ENCODE measurements at regions not wholly inside any gene's neighbourhood (a gene's known extent, or its start where the extent isn't known, plus 50 kb on each side); places are given as distances from the start of the nearest gene placed in this dataset.

- no peaks in the 10 kb centered on the region for H3K9me3 Mint-ChIP-seq (ENCODE audit: unreplicated experiment)
- no peak for DNase-seq (ENCODE audit: unreplicated experiment)
- H3K36me3 Mint-ChIP-seq (ENCODE audit: insufficient read depth, unreplicated experiment) = no peaks in the 10 kb centered on the region
- no TSS peak for BruUV-seq (replicated peaks)
- H3K27me3 Mint-ChIP-seq (ENCODE audit: insufficient read depth, unreplicated experiment) = no peaks in the 10 kb centered on the region
- CTCF ChIA-PET = no interaction called here
- H3K4me1 Mint-ChIP-seq (ENCODE audit: insufficient read depth, unreplicated experiment) = peaks cover 5% of the 10 kb centered on the region
- no peak overlapping the region for H3K4me3 Mint-ChIP-seq (ENCODE audit: unreplicated experiment)
- TF ChIP-seq CTCF (IDR thresholded peaks at IDR 0.05; ENCODE audit: unreplicated experiment) = no peak
- intact Hi-C loops (cut with micrococcal nuclease) = no loop called here
- POLR2A ChIA-PET = interaction anchor here (0.7 to 2.0 kb wide), 3 partner anchors 15 to 590 kb away, joined by 3 to 5 read pairs (median 4); no protein-coding TSS in a partner anchor
- H3K27ac Mint-ChIP-seq (ENCODE audit: low read depth, unreplicated experiment) = no peak overlapping the region
Measured at GRCh38 chr18:41226911-41227310, 728.1 kb upstream of the PIK3C3 start.

GRCh38 chr18:41226186-41226585 lies 728.8 kb upstream of the PIK3C3 start:
- no peak for TF ChIP-seq CTCF (IDR thresholded peaks at IDR 0.05; ENCODE audit: unreplicated experiment)
- H3K9me3 Mint-ChIP-seq (ENCODE audit: unreplicated experiment) = no peaks in the 10 kb centered on the region
- intact Hi-C loops (cut with micrococcal nuclease) = no loop called here
- no peaks in the 10 kb centered on the region for H3K27me3 Mint-ChIP-seq (ENCODE audit: insufficient read depth, unreplicated experiment)
- peak; percentile 4 for DNase-seq (ENCODE audit: unreplicated experiment)
- ChIA-PET CTCF (interaction anchor here (1.0 kb wide), 1 partner anchor 166 kb away, joined by 3 read pairs; no protein-coding TSS in a partner anchor), POLR2A (interaction anchor here (0.7 to 2.0 kb wide), 2 partner anchors 16 to 28 kb away, joined by 4 to 5 read pairs; no protein-coding TSS in a partner anchor)
- no peaks in the 10 kb centered on the region for H3K36me3 Mint-ChIP-seq (ENCODE audit: insufficient read depth, unreplicated experiment)
- BruUV-seq (replicated peaks) = no TSS peak
- H3K4me3 Mint-ChIP-seq (ENCODE audit: unreplicated experiment) = no peak overlapping the region
- no peak overlapping the region for H3K27ac Mint-ChIP-seq (ENCODE audit: low read depth, unreplicated experiment)
- H3K4me1 Mint-ChIP-seq (ENCODE audit: insufficient read depth, unreplicated experiment) = peaks cover 5% of the 10 kb centered on the region

GRCh38 chr18:41216341-41217003 lies 738.6 kb upstream of the PIK3C3 start:
- no peak overlapping the region for H3K27ac Mint-ChIP-seq (ENCODE audit: low read depth, unreplicated experiment)
- H3K4me1 Mint-ChIP-seq (ENCODE audit: insufficient read depth, unreplicated experiment) = no peaks in the 10 kb centered on the region
- no peak overlapping the region for H3K4me3 Mint-ChIP-seq (ENCODE audit: unreplicated experiment)
- POLR2A ChIA-PET = interaction anchor here (0.7 kb wide), 1 partner anchor 79 kb away, joined by 4 read pairs; no protein-coding TSS in a partner anchor
- no peak for DNase-seq (ENCODE audit: unreplicated experiment)
- no peak for TF ChIP-seq CTCF (IDR thresholded peaks at IDR 0.05; ENCODE audit: unreplicated experiment)
- no TSS peak for BruUV-seq (replicated peaks)
- CTCF ChIA-PET = no interaction called here
- no peaks in the 10 kb centered on the region for H3K27me3 Mint-ChIP-seq (ENCODE audit: insufficient read depth, unreplicated experiment)
- H3K36me3 Mint-ChIP-seq (ENCODE audit: insufficient read depth, unreplicated experiment) = no peaks in the 10 kb centered on the region
- H3K9me3 Mint-ChIP-seq (ENCODE audit: unreplicated experiment) = no peaks in the 10 kb centered on the region
- intact Hi-C loops (cut with micrococcal nuclease) = no loop called here

GRCh38 chr18:41207706-41208105 lies 747.3 kb upstream of the PIK3C3 start:
- intact Hi-C loops (cut with micrococcal nuclease) = no loop called here
- no TSS peak for BruUV-seq (replicated peaks)
- no peak for TF ChIP-seq CTCF (IDR thresholded peaks at IDR 0.05; ENCODE audit: unreplicated experiment)
- Mint-ChIP-seq H3K27me3 (ENCODE audit: insufficient read depth, unreplicated experiment) (no peaks in the 10 kb centered on the region), H3K4me1 (ENCODE audit: insufficient read depth, unreplicated experiment) (no peaks in the 10 kb centered on the region), H3K4me3 (ENCODE audit: unreplicated experiment) (no peak overlapping the region), H3K9me3 (ENCODE audit: unreplicated experiment) (no peaks in the 10 kb centered on the region), H3K36me3 (ENCODE audit: insufficient read depth, unreplicated experiment) (no peaks in the 10 kb centered on the region), H3K27ac (ENCODE audit: low read depth, unreplicated experiment) (no peak overlapping the region)
- ChIA-PET CTCF (no interaction called here), POLR2A (interaction anchor here (0.6 kb wide), 1 partner anchor 223 kb away, joined by 3 read pairs; no protein-coding TSS in a partner anchor)
- no peak for DNase-seq (ENCODE audit: unreplicated experiment)

All from MCF 10A (cell line).